ENCODE measurements at regions not wholly inside any gene's neighbourhood (a gene's known extent, or its start where the extent isn't known, plus 50 kb on each side); places are given as distances from the start of the nearest gene placed in this dataset.
"Not testable (repeated sequence)": the region's sequence is repeated elsewhere in the genome, so short reads cannot be mapped to it uniquely, and the experiment has no call there.

DNA sequence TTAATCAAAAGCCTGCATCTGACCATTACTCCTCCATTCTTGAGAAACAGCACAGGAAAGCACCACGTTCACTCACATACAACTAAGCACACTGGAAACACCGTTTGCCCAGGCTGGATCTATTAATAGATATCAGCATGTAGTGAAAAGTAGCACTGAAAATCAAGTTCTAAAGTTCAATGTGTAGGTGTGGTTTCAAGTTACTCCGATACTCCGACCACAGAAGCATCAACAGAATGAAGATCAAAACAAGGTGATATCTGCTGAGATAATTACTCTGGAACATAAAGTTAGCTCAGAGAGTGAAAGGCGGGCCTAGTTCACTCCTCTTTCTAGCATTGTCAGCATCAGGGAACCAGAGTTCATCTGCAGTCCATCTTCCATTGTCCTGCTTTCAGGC, 1367.4 kb upstream of the ACVR2A start:
- no peak for DNase-seq (ENCODE audit: low read depth)

DNA sequence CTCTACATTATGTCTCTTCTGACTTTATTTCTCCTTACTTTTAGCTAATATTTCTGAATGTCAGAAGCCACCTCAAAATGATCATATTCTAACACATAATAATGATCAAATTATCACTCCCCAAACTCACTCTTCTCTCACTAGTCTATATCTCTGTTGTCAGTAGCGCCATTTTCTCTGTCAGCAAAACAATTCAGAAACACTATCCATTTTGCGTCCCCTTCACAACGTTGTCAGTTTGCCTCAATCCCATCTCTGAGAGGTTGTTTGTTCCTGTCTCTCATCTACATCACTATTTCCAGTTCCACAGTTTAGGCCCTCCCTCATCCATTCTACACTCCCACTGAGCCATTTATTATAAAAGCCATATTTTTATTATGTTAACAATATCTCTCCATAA, 1376.3 kb upstream of the ACVR2A start:
- DNase-seq (ENCODE audit: low read depth) = no peak

DNA sequence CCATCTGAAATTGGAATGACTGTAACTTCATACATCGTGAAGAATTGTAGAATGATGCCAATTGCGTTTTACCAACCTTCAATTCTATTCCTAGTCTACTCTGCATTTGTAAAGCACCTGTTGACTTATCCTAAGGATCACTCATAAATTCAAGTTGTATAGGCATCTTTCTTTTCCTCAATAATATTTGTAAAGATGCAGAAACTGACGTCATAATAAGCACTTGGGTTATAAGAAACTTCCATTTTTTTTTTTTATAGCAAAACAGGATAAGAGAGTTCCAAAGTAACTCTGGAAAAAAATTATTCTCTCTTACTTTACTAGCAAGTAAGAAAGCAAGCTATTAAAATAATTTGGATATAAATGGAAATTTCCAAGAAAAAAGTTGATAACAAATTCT, 1377.4 kb upstream of the ACVR2A start:
- no peak for DNase-seq (ENCODE audit: low read depth)

DNA sequence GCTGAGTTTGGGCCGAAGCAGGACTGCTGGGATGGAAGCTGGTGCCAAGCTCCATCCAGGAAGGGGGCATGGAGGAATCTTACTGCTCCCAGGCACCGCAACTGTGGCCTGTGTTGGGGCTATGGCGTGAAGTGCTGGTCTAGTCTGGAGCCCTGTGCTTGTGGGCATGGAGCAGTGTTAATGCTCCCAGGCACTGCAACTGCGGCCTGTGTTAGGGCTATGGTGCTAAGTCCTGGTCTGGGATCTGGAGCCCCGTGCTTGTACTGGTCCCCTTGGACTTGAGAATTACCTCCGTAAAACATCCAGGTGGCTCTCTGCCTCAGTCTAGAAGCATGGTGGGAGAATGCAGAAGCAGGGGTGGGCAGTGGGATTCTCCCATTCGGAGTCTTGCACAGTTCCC, 1379.4 kb upstream of the ACVR2A start:
- no peak for DNase-seq (ENCODE audit: low read depth)

DNA sequence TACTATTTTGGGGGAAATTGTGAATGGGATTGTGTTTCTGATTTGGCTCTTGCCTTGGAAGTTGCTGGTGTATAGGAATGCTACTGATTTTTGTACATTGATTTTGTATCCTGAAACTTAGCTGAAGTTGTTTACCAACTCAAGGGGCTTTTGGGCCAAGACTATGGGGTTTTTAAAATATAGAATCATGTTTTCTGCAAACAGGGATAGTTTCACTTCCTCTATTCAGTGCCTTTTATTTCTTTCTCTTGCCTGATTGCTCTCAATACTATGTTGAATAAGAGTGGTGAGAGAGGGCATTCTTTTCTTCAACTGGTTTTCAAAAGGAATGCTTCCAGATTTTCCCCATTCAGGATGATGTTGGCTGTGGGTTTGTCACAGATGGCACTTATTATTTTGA, 1383.8 kb upstream of the ACVR2A start:
- no peak for DNase-seq (ENCODE audit: low read depth)

DNA sequence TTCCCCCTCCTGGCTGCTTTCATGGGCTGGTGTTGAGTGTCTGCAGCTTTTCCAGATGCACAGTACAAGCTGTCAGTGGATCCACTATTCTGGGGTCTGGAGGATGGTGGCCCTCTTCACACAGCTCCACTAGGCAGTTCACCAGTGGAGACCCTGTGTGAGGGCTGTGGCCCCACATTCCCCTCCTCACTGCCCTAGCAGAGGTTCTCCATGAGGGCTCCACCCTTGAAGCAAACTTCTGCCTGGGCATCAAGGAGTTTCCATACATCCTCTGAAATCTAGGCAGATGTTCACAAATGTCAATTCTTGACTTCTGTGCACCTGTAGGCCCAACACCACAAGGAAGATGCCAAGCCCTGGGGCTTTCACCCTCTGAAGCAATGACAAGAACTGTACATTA, 1386.2 kb upstream of the ACVR2A start:
- DNase-seq (ENCODE audit: low read depth) = no peak

DNA sequence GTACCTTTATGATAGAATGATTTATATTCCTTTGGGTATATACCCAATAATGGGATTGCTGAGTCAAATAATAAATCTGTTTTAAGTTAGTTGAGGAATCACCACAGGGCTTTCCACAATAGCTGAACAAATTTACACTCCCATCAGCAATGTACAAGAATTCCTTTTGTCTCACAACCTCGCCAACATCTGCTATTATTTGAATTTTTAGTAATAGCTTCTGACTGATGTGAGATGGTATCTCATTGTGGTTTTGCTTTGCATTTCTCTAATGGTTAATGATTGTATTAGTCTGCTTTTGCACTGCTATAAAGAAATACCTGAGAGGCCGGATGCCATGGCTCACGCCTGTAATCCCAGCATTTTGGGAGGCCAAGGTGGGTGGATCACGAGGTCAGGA, 1387.6 kb upstream of the ACVR2A start:
- no peak for DNase-seq (ENCODE audit: low read depth)

DNA sequence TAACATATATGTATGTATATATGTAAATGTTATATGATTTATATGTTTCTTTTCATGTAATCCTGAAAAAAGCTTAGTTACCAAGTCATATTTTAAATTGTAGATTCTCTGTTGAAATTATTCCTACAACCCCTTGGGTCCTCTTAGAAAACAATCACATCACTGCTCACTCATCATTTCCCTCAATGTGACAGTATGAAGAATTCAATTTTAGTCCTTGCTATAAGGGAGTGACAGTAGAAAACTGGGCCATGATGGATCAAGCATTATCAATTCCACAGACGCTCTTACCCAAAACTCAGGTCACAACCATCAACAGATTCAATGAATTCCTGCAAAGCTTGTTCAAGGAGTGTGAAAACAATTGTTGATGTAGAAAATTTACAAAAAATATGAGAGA, 1389.5 kb upstream of the ACVR2A start:
- no peak for DNase-seq (ENCODE audit: low read depth)

DNA sequence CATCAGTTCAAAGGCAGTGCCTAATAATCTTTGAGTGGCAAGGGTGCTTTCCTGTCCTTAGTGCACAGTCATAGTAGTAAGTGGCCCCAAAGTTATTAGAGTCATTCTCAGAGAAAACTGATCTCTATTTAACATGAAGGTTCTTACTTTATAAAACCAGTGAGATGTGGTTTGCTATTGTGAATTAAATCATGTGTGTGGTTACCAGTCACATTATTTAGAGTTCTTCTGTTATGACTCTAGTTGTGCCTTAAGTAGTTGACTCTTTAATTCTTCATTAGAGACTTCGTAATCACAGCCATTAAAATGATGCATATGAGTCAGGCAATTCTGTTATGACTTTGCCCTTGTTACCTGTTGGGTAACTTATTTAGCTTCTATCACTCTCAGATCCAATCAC, 1392.9 kb upstream of the ACVR2A start:
- DNase-seq (ENCODE audit: low read depth) = no peak

DNA sequence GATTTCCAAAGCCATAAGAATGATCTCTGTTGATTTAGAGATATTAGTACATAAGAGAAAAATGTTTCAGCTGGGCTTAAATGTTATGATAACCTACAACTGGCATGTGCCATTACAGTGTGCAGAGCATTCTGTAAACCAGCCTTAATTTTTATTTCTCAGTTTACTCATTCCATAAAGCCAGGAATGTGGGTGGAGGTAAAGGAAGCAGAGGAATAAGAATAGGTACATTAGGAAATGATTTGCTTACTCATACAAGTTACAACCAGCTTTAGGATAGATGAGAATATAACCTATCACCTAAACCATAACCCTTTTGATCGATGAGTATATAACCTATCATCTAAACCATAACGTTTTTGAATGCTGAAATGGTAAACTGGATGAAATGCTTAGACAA, 1394.7 kb upstream of the ACVR2A start:
- no peak for DNase-seq (ENCODE audit: low read depth)

DNA sequence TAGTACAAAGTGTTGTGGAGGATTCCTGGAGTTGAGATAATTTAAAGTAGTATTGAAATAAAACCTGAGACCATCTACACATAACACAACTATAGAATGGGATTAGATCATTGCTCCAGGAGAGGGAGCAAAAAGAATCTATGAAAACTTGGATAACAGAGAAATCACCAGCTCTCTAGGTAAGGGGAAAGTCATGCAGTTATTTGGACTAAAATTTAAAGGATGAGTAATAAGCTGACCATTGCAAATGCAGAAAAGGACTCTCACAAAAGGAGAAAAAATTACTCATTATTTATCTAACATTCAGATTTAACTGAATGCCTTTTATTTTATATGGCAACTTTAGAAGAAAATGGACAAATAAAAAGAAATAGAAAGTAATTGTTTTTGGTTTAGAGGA, 1399.8 kb upstream of the ACVR2A start:
- DNase-seq (ENCODE audit: low read depth) = no peak

DNA sequence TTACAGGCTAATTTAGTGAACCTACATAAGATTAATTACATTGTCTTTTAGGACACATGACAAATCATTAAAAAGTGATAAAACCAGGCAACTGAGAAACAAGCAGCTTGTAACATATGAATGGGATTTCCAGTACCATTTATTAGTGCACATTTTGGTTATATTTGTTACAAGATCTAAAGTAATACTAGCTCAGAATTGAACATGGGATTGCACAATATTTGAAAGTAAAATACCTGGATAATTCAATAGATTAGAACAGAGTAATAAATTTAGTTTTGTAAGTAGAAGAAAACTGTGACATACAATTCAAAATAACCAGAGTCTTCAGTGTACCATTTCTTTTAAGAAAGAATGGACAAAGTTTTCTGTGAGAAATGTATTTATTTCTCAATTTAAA, 1400.7 kb upstream of the ACVR2A start:
- no peak for DNase-seq (ENCODE audit: low read depth)

DNA sequence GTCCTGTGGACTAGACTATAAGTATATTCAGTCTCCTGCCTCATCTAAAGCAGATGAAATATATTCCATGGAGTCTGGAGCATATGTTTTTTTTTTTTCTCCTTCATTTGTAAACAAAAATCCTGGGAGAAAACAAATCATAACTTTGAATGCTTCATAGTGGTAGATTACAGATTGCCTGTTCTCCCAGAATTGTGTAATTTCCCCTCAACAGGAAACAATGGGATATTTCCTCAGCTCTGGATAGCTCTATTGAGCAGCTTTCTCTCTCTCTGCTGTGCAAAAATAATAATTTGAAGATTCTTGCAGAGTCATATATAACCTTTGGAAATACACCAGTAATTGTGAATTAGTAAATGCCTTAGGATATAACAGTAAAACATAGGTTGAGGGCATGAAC, 1406.6 kb upstream of the ACVR2A start:
- no peak for DNase-seq (ENCODE audit: low read depth)

DNA sequence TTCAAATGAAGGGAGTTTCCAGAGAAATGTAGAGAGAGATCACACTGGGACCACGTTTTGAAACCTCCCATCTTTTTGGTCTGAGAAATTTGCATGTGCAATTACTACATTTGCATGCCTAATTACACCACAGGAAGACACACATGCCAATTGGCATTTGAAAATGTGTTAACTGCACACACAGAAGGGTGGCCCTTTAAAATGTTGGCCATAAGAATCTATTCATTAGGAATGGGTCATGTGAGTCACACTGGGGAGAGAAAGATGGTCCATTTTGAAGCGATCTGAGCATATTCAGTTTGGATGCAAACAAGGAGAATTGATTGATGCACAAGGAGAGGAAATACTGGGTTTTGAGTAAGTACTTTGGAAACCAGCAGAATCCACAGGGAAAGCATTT, 1407.1 kb upstream of the ACVR2A start:
- no peak for DNase-seq (ENCODE audit: low read depth)

DNA sequence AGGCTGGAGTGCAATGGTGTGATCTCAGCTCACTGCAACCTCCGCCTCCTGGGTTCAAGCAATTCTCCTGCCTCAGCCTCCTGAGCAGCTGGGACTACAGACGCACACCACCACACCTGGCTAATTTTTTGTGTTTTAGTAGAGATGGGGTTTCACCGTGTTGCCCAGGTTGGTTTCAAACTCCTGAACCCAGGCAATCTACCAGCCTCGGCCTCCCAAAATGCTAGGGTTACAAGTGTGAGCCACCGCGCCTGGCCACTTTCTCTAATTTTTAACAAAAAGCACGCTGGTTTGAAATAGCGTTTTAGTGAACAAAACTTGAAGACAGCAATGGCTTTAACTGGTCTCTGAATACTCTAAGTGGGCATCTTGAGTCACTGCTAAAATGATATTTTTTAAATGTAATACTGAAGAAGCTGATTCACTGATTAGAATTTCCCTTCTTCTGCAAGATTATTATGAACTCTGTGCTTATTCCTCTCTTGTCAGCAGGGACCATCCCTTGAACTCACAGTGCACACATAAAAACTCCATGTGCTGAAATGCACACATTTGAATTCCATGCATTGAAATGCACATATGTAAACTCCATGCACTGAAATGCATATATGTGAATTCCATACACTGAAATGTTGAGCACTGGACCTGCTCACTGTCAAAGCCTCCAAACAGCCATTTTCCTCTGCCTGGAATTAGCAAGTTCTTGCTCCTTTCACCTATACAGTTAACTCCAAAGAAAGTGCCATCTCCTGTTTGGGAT, 1411.5 kb upstream of the ACVR2A start:
- DNase-seq (ENCODE audit: low read depth) = no peak

DNA sequence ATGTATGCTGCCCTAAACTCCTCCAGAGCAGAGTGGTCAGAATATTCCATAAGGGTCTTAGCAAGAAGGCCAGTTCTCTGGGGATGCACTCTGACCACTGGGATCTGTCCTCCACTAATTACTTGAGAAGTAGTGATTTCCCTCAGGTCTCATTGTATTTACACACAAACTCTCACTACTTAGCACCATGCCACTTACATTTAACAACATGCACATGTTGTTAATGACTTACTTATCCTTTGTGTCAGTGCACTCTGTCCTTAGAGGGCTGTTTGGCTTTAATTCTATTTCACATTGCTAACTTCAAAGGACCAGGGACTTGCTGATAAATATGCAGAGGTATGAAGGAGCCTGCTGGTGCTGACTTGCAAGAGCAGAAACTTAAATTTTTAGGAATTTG, 1415.5 kb upstream of the ACVR2A start:
- DNase-seq (ENCODE audit: low read depth) = no peak

DNA sequence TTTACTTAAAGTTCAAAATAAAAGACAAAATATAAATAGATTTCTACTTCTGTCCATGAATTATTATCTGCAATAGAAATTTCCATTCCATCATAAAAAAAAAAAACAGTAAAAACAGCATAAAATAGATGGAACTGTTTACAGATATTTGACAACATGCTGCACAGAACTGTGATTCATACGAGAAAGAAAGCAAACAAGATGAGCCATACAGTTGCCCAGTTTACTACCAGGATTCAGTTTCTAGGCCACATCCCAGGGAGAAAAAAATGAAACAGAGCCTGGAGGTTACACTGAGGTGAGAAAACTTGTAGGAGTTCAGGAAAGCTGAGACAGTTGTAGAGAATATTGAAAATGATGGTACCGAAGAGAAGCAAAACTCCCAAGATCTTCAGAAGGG, 1426.9 kb upstream of the ACVR2A start:
- no peak for DNase-seq (ENCODE audit: low read depth)

DNA sequence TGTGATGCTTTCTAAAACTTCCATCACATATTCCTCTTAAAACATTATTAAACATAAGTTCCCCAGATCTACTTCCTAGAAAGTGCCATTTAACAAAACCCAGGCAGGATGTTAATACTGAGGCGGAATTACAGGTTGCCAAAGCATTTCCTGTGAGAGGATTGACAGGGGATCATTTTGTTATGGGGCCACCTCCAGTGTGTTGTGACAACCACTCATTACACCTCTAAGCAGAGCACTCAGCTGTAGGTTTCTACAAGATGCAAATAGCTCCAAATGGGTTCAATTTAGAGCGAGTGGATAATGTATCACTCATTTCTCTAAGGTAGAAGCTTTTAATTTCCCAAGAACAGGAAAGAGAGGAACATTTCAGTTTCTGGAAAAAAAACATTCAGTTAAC, 1429.5 kb upstream of the ACVR2A start:
- DNase-seq (ENCODE audit: low read depth) = no peak

DNA sequence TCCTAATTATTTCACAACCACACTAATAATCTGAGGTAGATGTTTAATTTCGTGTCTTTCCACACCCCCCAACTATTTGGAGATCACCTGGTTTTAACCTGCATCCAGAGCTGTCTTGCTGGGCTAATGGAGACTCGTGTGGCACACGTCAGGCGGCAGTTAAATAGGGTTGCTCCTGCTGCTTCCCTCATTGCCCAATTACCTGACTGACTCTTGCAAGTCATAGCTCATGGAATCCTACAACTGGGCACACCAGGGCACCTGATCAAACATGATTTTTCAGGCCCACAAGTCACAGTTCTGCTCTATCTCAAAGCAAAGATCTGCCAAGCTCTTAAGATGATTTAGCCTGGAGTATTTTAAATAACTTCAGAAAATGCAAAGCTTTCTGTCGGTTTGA, 1430.4 kb upstream of the ACVR2A start:
- no peak for DNase-seq (ENCODE audit: low read depth)

DNA sequence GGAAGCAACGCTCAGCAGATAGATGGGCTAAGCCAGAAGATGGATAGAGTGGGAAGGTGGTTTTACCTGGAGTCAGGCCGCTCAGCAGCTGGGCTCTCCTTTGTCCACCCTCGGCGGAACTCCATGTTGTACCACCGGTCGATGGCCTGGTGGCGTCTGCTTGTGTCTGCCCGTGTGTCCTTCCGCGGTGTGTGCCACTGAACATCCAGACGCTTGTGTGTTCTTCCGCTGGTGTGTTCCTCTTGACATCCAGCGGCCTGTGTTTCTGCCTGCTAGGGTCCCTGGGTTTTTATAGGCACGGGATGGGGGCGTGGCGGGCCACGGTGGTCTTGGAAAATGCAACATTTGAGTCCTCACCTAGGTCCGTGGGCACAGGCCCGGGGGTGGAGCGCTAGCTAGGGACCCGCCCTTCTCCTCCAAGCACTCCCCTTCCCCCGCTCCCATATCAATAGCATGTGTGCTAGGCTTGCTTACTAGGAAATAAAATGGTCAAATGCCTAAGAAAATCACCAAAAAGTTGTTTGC, 1431.7 kb upstream of the ACVR2A start:
- DNase-seq (ENCODE audit: low read depth) = no peak

DNA sequence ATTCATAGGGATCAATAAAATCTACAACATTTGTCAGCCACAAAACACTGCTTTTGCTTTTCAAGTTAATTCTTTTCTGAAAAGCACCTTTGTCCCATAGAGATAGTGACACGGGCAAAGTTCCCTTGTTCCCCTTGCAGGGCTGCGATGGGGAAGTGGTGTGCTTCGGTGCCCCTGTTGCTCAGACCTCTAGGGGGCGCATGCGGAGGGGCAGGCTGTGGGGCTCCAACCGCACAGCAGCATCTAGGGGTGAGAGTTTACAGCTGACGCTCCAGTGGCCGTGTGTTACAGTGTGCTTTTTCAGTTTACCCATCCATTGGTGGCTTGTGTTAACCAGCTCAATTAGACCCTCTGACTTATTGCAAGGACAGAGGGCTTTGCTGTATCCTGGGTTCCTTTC, 1432.2 kb upstream of the ACVR2A start:
- DNase-seq (ENCODE audit: low read depth) = no peak

DNA sequence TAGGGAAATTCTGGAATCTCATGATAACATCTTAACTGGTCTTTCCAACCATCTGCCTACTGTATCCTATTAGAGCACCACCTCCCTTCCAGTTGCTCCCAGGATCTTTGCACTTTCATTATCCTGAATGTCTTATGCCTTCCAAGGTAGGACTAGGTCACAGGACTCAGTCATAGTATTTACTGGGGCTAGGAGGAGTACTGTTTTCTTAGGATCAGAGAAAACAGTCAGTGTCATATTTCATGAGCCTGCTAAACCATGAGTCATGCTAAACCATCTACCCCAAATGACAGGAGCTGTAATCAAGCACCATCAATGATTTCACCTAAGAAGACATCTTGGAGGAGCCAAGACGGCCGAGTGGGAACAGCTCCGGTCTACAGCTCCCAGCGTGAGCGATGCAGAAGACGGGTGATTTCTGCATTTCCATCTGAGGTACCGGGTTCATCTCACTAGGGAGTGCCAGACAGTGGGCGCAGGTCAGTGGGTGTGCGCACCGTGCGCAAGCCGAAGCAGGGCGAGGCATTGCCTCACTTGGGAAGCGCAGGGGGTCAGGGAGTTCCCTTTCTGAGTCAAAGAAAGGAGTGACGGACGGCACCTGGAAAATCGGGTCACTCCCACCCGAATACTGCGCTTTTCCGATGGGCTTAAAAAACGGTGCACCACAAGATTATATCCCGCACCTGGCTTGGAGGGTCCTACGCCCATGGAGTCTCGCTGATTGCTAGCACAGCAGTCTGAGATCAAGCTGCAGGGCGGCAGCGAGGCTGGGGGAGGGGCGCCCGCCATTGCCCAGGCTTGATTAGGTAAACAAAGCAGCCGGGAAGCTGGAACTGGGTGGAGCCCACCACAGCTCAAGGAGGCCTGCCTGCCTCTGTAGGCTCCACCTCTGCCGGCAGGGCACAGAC, 1439.2 kb upstream of the ACVR2A start:
- not testable (repeated sequence) for DNase-seq (ENCODE audit: low read depth)

DNA sequence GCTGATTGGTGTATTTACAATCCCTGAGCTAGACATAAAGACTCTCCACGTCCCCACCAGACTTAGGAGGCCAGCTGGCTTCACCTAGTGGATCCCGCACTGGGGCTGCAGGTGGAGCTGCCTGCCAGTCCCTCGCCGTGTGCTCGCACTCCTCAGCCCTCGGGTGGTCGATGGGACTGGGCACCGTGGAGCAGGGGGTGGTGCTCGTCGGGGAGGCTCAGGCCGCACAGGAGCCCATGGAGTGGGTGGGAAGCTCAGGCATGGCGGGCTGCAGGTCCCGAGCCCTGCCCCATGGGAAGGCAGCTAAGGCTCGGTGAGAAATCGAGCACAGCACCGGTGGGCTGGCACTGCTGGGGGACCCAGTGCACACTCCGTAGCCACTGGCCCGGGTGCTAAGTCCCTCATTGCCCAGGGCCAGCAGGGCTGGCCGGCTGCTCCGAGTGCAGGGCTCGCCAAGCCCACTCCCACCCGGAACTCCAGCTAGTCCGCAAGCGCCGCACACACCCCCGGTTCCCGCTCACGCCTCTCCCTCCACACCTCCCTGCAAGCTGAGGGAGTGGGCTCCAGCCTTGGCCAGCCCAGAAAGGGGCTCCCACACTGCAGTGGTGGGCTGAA, 1441.2 kb upstream of the ACVR2A start:
- not testable (repeated sequence) for DNase-seq (ENCODE audit: low read depth)
